ENCODE measurements at regions not wholly inside any gene's neighbourhood (a gene's known extent, or its start where the extent isn't known, plus 50 kb on each side); places are given as distances from the start of the nearest gene placed in this dataset.

DNA sequence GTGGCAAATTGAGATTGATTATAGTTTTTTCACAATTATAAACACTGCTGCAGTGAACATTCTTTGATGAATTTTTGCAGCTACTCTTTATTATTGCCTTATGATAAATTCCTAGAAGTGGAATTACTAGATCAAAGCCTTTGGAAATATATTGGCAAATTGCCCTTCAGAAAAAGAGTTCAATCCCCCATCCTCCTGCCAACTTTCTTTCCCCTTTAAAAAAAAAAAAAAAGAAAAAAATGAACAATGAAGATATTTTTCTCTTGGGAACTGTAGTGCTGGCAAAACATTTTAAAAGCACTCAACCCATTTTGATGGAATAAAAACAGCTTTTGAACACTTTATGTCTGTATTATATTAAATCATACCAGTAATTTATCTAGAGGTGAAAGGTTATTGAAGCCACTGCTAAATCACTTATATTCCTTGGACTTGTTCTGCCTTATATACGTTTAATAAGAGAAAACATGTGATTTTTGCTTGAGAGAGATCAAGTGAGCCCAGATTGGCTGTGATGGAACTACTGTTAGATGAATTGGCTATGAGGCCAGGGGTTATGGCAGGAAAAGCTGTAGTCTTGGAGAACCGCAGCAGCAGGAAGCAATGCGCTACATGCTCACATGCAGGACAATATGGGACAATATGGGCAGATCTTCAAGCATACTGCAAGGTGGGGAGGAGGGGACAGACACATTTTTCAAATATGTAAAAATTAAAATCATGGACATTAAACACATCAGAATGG is 212.8 kb upstream of the C2CD4B start:
- Histone ChIP-seq H3K4me1 (ENCODE audit: control insufficient read depth, insufficient read depth, low read length) (no peaks in the 10 kb centered on the region), H3K36me3 (ENCODE audit: control insufficient read depth, insufficient read depth, low read length) (no peaks in the 10 kb centered on the region), H3K27ac (ENCODE audit: low read depth, low read length) (no peak overlapping the region), H3K9me3 (ENCODE audit: control insufficient read depth, low read length) (no peaks in the 10 kb centered on the region), H3K27me3 (ENCODE audit: control insufficient read depth, insufficient read depth, low read length, poor library complexity, severe bottlenecking) (no peaks in the 10 kb centered on the region), H3K4me3 (ENCODE audit: low read length) (no peak overlapping the region), H3K9ac (ENCODE audit: extremely low read depth, low read length, poor library complexity, severe bottlenecking) (no peak overlapping the region)
- H3K27ac Mint-ChIP-seq, result no peak overlapping the region
- DNase-seq, result no peak
- TF ChIP-seq, protein P1, sequence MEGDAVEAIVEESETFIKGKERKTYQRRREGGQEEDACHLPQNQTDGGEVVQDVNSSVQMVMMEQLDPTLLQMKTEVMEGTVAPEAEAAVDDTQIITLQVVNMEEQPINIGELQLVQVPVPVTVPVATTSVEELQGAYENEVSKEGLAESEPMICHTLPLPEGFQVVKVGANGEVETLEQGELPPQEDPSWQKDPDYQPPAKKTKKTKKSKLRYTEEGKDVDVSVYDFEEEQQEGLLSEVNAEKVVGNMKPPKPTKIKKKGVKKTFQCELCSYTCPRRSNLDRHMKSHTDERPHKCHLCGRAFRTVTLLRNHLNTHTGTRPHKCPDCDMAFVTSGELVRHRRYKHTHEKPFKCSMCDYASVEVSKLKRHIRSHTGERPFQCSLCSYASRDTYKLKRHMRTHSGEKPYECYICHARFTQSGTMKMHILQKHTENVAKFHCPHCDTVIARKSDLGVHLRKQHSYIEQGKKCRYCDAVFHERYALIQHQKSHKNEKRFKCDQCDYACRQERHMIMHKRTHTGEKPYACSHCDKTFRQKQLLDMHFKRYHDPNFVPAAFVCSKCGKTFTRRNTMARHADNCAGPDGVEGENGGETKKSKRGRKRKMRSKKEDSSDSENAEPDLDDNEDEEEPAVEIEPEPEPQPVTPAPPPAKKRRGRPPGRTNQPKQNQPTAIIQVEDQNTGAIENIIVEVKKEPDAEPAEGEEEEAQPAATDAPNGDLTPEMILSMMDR (conservative IDR thresholded peaks at IDR 0.05), result no peak
- 95 to 100% methylated on average over 3 of the region's 3 CpGs for WGBS, 2 experiments (ENCODE audit: insufficient coverage in 1 of 2, insufficient read length in 1 of 2)
- H3K4me1 Mint-ChIP-seq, result no peaks in the 10 kb centered on the region
- H3K4me3 Mint-ChIP-seq, result no peak overlapping the region
- H3K36me3 Mint-ChIP-seq (ENCODE audit: low read depth), result no peaks in the 10 kb centered on the region
- H3K9me3 Mint-ChIP-seq, result no peaks in the 10 kb centered on the region
- H3K27me3 Mint-ChIP-seq (ENCODE audit: insufficient read depth), result peaks cover 5% of the 10 kb centered on the region

DNA sequence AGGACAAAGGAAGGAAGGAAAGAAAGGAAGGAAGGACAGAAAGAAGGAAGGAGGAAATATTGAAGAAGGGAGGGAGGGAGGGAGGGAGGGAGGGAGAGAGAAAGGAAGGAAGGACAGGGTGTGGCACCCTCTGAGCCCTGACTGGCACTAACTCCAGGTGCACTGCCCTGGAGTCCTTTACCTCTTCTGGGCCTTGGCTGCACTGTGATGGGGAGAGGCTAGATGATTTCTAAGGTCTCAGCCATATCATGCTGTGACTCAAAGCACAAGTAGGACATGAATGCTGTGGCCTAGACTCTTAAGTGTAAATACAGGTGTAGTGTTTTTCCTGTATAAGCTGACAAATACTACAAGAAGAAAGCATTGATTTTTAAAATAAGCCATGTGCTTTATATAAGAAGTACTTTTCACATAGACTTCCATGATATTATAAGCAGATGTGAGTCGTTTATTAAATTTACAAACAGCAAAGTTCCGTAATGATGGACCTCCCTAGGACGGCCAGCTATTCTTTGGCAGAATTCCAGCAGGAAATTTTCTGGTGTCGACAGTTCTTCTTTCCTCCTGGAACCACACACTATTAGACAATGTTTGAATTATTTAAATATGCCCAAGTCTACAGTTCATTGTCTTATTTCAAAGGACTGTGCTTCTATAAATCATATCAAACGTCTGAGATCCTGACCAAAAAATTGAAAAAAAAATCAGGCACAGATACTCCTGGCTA is 213.8 kb upstream of the C2CD4B start:
- TF ChIP-seq, protein P1 (conservative IDR thresholded peaks at IDR 0.05), result no peak
- Mint-ChIP-seq H3K9me3 (no peaks in the 10 kb centered on the region), H3K4me1 (no peaks in the 10 kb centered on the region), H3K4me3 (no peak overlapping the region), H3K27ac (no peak overlapping the region), H3K27me3 (ENCODE audit: insufficient read depth) (peaks cover 5% of the 10 kb centered on the region), H3K36me3 (ENCODE audit: low read depth) (no peaks in the 10 kb centered on the region)
- Histone ChIP-seq H3K9ac (ENCODE audit: extremely low read depth, low read length, poor library complexity, severe bottlenecking) (no peak overlapping the region), H3K4me3 (ENCODE audit: low read length) (no peak overlapping the region), H3K9me3 (ENCODE audit: control insufficient read depth, low read length) (no peaks in the 10 kb centered on the region), H3K27me3 (ENCODE audit: control insufficient read depth, insufficient read depth, low read length, poor library complexity, severe bottlenecking) (no peaks in the 10 kb centered on the region), H3K36me3 (ENCODE audit: control insufficient read depth, insufficient read depth, low read length) (no peaks in the 10 kb centered on the region), H3K4me1 (ENCODE audit: control insufficient read depth, insufficient read depth, low read length) (no peaks in the 10 kb centered on the region), H3K27ac (ENCODE audit: low read depth, low read length) (no peak overlapping the region)
- no peak for DNase-seq
- 88 to 89% methylated on average over 3 to 5 of the region's 5 CpGs for WGBS, 2 experiments (ENCODE audit: insufficient coverage in 1 of 2, insufficient read length in 1 of 2)

DNA sequence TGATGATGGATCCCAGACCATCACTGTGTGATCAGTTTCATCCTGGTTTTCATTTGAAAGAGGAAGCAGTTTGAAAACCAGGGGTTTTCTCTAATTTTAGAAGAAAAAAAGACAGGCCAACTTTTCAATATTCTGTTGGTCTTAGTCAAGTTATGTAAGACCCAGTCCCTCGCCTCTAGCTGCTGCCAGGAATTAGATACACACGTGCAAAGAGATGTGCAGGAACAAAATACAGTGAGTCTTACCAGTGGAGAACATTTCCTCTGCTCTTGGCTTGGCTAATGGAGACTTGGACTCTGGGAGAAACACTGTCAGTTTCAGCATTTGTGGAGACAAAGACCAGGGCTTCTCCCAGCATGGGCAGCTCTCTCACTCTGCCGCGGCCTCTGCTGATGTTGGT is 214.9 kb upstream of the C2CD4B start:
- no peaks in the 10 kb centered on the region for H3K36me3 Mint-ChIP-seq (ENCODE audit: low read depth)
- H3K4me1 Mint-ChIP-seq, result peaks cover 7% of the 10 kb centered on the region
- Histone ChIP-seq H3K4me3 (ENCODE audit: low read length) (no peak overlapping the region), H3K9ac (ENCODE audit: extremely low read depth, low read length, poor library complexity, severe bottlenecking) (no peak overlapping the region), H3K4me1 (ENCODE audit: control insufficient read depth, insufficient read depth, low read length) (peaks cover 2% of the 10 kb centered on the region), H3K27ac (ENCODE audit: low read depth, low read length) (no peak overlapping the region), H3K27me3 (ENCODE audit: control insufficient read depth, insufficient read depth, low read length, poor library complexity, severe bottlenecking) (no peaks in the 10 kb centered on the region), H3K36me3 (ENCODE audit: control insufficient read depth, insufficient read depth, low read length) (no peaks in the 10 kb centered on the region), H3K9me3 (ENCODE audit: control insufficient read depth, low read length) (no peaks in the 10 kb centered on the region)
- H3K9me3 Mint-ChIP-seq, result no peaks in the 10 kb centered on the region
- peaks cover 5% of the 10 kb centered on the region for H3K27me3 Mint-ChIP-seq (ENCODE audit: insufficient read depth)
- TF ChIP-seq, protein P1 (conservative IDR thresholded peaks at IDR 0.05), result no peak
- no peak overlapping the region for H3K4me3 Mint-ChIP-seq
- no peak for DNase-seq
- no peak overlapping the region for H3K27ac Mint-ChIP-seq
- WGBS, 2 experiments (ENCODE audit: insufficient coverage in 1 of 2, insufficient read length in 1 of 2), result 93 to 94% methylated on average over 2 to 4 of the region's 4 CpGs

All from endodermal cell (in vitro differentiated cells).